Panc1 (cell line): ENCODE measurements at regions not wholly inside any gene's neighbourhood (a gene's known extent, or its start where the extent isn't known, plus 50 kb on each side); places are given as distances from the start of the nearest gene placed in this dataset.

Experiments used
- CTCF ChIP-seq: fragments of 450-650 bp; IDR thresholded peaks from 2 replicates; pipeline ENCODE4 v1.5.1; 2017; ENCODE audit warnings: mild to moderate bottlenecking
- TCF7L2 ChIP-seq: IDR thresholded peaks from 2 replicates; pipeline ENCODE4 v1.6.1; 2011; ENCODE audit warnings: mild to moderate bottlenecking, low read depth, low read length, inconsistent platforms

GRCh38 chr15:98384328-98385029 lies 263.9 kb upstream of the IGF1R start:
- TF ChIP-seq CTCF (no peak), TCF7L2 (no peak)
